GM12878 (cell line): ENCODE measurements at regions not wholly inside any gene's neighbourhood (a gene's known extent, or its start where the extent isn't known, plus 50 kb on each side); places are given as distances from the start of the nearest gene placed in this dataset.

ENCODE experiments used
- ATAC-seq: fragments of 200-7000 bp; cut with Tn5 transposase; 3 replicates; pipeline ENCODE4 v1.9.1; 2020; ENCODE audit warnings: mild to moderate bottlenecking, moderate library complexity
- BruUV-seq: library from RNA; stranded (reverse); fragments of 400-500 nt; replicated peaks from 2 replicates; lab custom pipeline; 2021; lab: Mats Ljungman, UMichigan
- CTCF ChIA-PET: fragments of 300-600 bp; sonication (Branson Sonifier 250); formaldehyde crosslinking; extraction: SDS; loops from one replicate; lab custom pipeline; 2021; ENCODE audit warnings: inconsistent platforms; lab: Yijun Ruan, JAX
- POLR2A ChIA-PET: fragments of 350-600 bp; formaldehyde crosslinking; extraction: SDS; loops from one replicate; lab custom pipeline; 2021; ENCODE audit warnings: inconsistent platforms; lab: Charles Lee
- RAD21 ChIA-PET: fragments of 300-600 bp; sonication (Branson Sonifier 250); formaldehyde crosslinking; loops from one replicate; lab custom pipeline; 2023; ENCODE audit warnings: antibody characterized with exemption; ENCODE audit not compliant: unreplicated experiment; lab: Charles Lee
- SMC1A ChIA-PET: fragments of 300-600 bp; sonication (Branson Sonifier 250); formaldehyde crosslinking; loops from one replicate; lab custom pipeline; 2023; ENCODE audit not compliant: unreplicated experiment, uncharacterized antibody; lab: Charles Lee
- DNase-seq: peaks from one replicate; pipeline ENCODE4 v3.0.0-alpha.2; 2011; ENCODE audit warnings: low read depth, low spot score
- FAIRE-seq: peaks from 3 replicates; lab custom pipeline; 2011; peaks lifted over from hg19 to GRCh38; lab: Jason Lieb, UNC
- H2AFZ ChIP-seq: 2 replicates; pipeline ENCODE4 v1.6.0; 2011; ENCODE audit warnings: low read depth, low read length, control low read depth; ENCODE audit not compliant: control insufficient read depth
- H3K27ac ChIP-seq: 2 replicates; pipeline ENCODE4 v1.5.1; 2011; ENCODE audit warnings: control low read depth; ENCODE audit not compliant: control insufficient read depth, insufficient read depth
- H3K27me3 ChIP-seq, 2 experiments: replicated peaks in 1 of 2; 2 replicates each; pipeline versions ENCODE4 v1.6.0 to v1.6.1; 2011; ENCODE audit warnings: low read length in 1 of 2; ENCODE audit not compliant: control insufficient read depth in 2 of 2, insufficient read depth in 2 of 2
- H3K36me3 ChIP-seq, 2 experiments: 2 replicates each; pipeline ENCODE4 v1.5.1; 2011; ENCODE audit warnings: low read length in 1 of 2; ENCODE audit not compliant: control insufficient read depth in 2 of 2, insufficient read depth in 2 of 2
- H3K4me1 ChIP-seq: 2 replicates; pipeline ENCODE4 v1.6.1; 2011; ENCODE audit warnings: mild to moderate bottlenecking, low read length, moderate library complexity, mixed read lengths; ENCODE audit not compliant: control insufficient read depth, insufficient read depth
- H3K4me2 ChIP-seq: 2 replicates; pipeline ENCODE4 v1.6.0; 2011; ENCODE audit warnings: control low read depth; ENCODE audit not compliant: control insufficient read depth, insufficient read depth
- H3K4me3 ChIP-seq: fragments of 200-600 bp; sonication (generic); 2 replicates; pipeline ENCODE4 v1.5.1; 2016
- H3K79me2 ChIP-seq: 2 replicates; pipeline ENCODE4 v1.6.0; 2011; ENCODE audit warnings: low read length; ENCODE audit not compliant: control insufficient read depth, insufficient read depth
- H3K9ac ChIP-seq: 2 replicates; pipeline ENCODE4 v1.8.0; 2011; ENCODE audit warnings: low read length, control low read depth, mixed read lengths; ENCODE audit not compliant: control insufficient read depth, insufficient read depth
- H3K9me3 ChIP-seq: replicated peaks from 3 replicates; pipeline ENCODE4 v1.5.1; 2011; ENCODE audit warnings: mild to moderate bottlenecking, low read length; ENCODE audit not compliant: control insufficient read depth, insufficient read depth
- H4K20me1 ChIP-seq: 2 replicates; pipeline ENCODE4 v1.6.0; 2011; ENCODE audit not compliant: control insufficient read depth, insufficient read depth
- BACH1 ChIP-seq: fragments of 450-650 bp; IDR thresholded peaks from 2 replicates; pipeline ENCODE4 v1.6.1; 2017; ENCODE audit warnings: mild to moderate bottlenecking, borderline replicate concordance
- BCL11A ChIP-seq: IDR thresholded peaks from 2 replicates; pipeline ENCODE4 v1.6.1; 2011; ENCODE audit warnings: low read depth, low read length
- CEBPB ChIP-seq, 2 experiments: fragments of 150-350 bp in 1 of 2; IDR thresholded peaks; 2 replicates each; pipeline ENCODE4 v1.6.1; 2012 to 2014; ENCODE audit warnings: low read depth in 2 of 2, low read length in 2 of 2, borderline replicate concordance in 1 of 2, inconsistent platforms in 1 of 2
- HCFC1 ChIP-seq: fragments of 150-350 bp; IDR thresholded peaks from 2 replicates; pipeline ENCODE4 v1.6.1; 2014; ENCODE audit warnings: low read length
- KDM1A ChIP-seq: fragments of 200-600 bp; sonication (generic); IDR thresholded peaks from 2 replicates; pipeline ENCODE4 v1.6.1; 2016; ENCODE audit warnings: borderline replicate concordance
- MTA3 ChIP-seq: IDR thresholded peaks from 2 replicates; pipeline ENCODE4 v1.6.1; 2012; ENCODE audit warnings: low read length, inconsistent platforms, borderline replicate concordance
- MXI1 ChIP-seq: fragments of 150-350 bp; IDR thresholded peaks from 2 replicates; pipeline ENCODE4 v1.6.1; 2011; ENCODE audit warnings: low read depth, mild to moderate bottlenecking, inconsistent platforms, low read length, improper control_type of control experiment
- MYB ChIP-seq: fragments of 150-350 bp; IDR thresholded peaks from 2 replicates; pipeline ENCODE4 v1.6.1; 2014; ENCODE audit warnings: mild to moderate bottlenecking, low read depth, low read length, borderline replicate concordance
- NBN ChIP-seq: fragments of 450-650 bp; IDR thresholded peaks from 2 replicates; pipeline ENCODE4 v1.6.1; 2016
- NFYB ChIP-seq: IDR thresholded peaks from 2 replicates; pipeline ENCODE4 v1.6.1; 2011; ENCODE audit warnings: low read depth, mild to moderate bottlenecking, low read length, improper control_type of control experiment, moderate library complexity; ENCODE audit not compliant: insufficient read depth
- PAX5 ChIP-seq: IDR thresholded peaks from 2 replicates; pipeline ENCODE4 v1.6.1; 2011; ENCODE audit warnings: low read depth, low read length, borderline replicate concordance
- POLR2AphosphoS5 ChIP-seq: IDR thresholded peaks from 2 replicates; pipeline ENCODE4 v1.6.1; 2011; ENCODE audit warnings: mild to moderate bottlenecking, low read length, inconsistent platforms
- SMAD5 ChIP-seq: IDR thresholded peaks from 2 replicates; pipeline ENCODE4 v1.6.1; 2016; ENCODE audit warnings: antibody characterized with exemption, low read depth
- STAT3 ChIP-seq: IDR thresholded peaks from 2 replicates; pipeline ENCODE4 v1.6.1; 2011; ENCODE audit warnings: low read depth, low read length, improper control_type of control experiment
- SUZ12 ChIP-seq: fragments of 200-600 bp; sonication (generic); IDR thresholded peaks from one replicate; pipeline ENCODE4 v1.6.1; 2018; ENCODE audit warnings: antibody characterized with exemption, mild to moderate bottlenecking; ENCODE audit not compliant: unreplicated experiment
- USF2 ChIP-seq: IDR thresholded peaks from 2 replicates; pipeline ENCODE4 v1.6.1; 2011; ENCODE audit warnings: low read depth, low read length, improper control_type of control experiment, borderline replicate concordance
- YBX1 ChIP-seq: fragments of 450-650 bp; IDR thresholded peaks from 2 replicates; pipeline ENCODE4 v1.6.1; 2016; ENCODE audit warnings: antibody characterized with exemption
- ZNF24 ChIP-seq: fragments of 450-650 bp; IDR thresholded peaks from 2 replicates; pipeline ENCODE4 v1.6.1; 2017; ENCODE audit warnings: antibody characterized with exemption, mild to moderate bottlenecking
- ZSCAN29 ChIP-seq: fragments of 450-650 bp; IDR thresholded peaks from 2 replicates; pipeline ENCODE4 v1.6.1; 2017; ENCODE audit warnings: mild to moderate bottlenecking, moderate library complexity
- WGBS: methylation state at CpG from one replicate; pipeline ENCODE4 v1.1.6; 2016; ENCODE audit warnings: low lambda C conversion rate; ENCODE audit not compliant: insufficient replicate concordance, insufficient coverage; ENCODE audit errors: missing lambda C conversion rate; 5-methylcytosine and 5-hydroxymethylcytosine counted together
- in situ Hi-C: fragments of 300-500 bp; cut with MboI; formaldehyde crosslinking; loops from 9 replicates; pipeline ENCODE4 v1.14.3; 2018; ENCODE audit warnings: mixed read lengths
- intact Hi-C: fragments of 100-400 bp; cut with micrococcal nuclease; formaldehyde crosslinking; loops from one replicate; pipeline ENCODE4 v1.14.2; 2022; ENCODE audit not compliant: unreplicated experiment
- TF ChIP-seq, protein P1 (sequence below): IDR thresholded peaks from 2 replicates; pipeline ENCODE4 v1.6.1; 2011; ENCODE audit warnings: borderline replicate concordance, low read depth, mild to moderate bottlenecking, moderate library complexity, mixed read lengths, low read length; ENCODE audit not compliant: insufficient read depth; ENCODE audit errors: extremely low read length
- TF ChIP-seq, protein P2 (sequence below): fragments of 450-650 bp; IDR thresholded peaks from 2 replicates; pipeline ENCODE4 v1.6.1; 2017; ENCODE audit warnings: mild to moderate bottlenecking, moderate library complexity

- no peak; the same call in 2 of the 3 replicates for ATAC-seq
- CTCF ChIA-PET, result interaction anchor here (1.1 to 11.3 kb wide), 7 partner anchors 9 to 156 kb away, joined by 3 to 97 read pairs (median 5); no protein-coding TSS in a partner anchor
- TF ChIP-seq NBN, result peak; percentile 35; the same call in 1 of the 2 replicates
- no peak for TF ChIP-seq USF2
- no peak for TF ChIP-seq NFYB
- TF ChIP-seq SMAD5, result no peak
- TF ChIP-seq ZSCAN29, result no peak
- TF ChIP-seq POLR2AphosphoS5, result no peak
- no peak for TF ChIP-seq KDM1A
- TF ChIP-seq MYB, result no peak
- no peak for TF ChIP-seq CEBPB (IDR thresholded peaks at IDR 0.05; ENCODE audit: borderline replicate concordance in 1 of 2, low read depth in 2 of 2, low read length in 2 of 2)
- TF ChIP-seq ZNF24, result 0 out of 2 replicates have a peak, but pooled peaks have one; percentile 13
- TF ChIP-seq STAT3, result no peak
- no peak for TF ChIP-seq PAX5
- TF ChIP-seq HCFC1, result no peak
- TF ChIP-seq, protein P1, sequence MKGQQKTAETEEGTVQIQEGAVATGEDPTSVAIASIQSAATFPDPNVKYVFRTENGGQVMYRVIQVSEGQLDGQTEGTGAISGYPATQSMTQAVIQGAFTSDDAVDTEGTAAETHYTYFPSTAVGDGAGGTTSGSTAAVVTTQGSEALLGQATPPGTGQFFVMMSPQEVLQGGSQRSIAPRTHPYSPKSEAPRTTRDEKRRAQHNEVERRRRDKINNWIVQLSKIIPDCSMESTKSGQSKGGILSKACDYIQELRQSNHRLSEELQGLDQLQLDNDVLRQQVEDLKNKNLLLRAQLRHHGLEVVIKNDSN, result no peak
- TF ChIP-seq, protein P2, sequence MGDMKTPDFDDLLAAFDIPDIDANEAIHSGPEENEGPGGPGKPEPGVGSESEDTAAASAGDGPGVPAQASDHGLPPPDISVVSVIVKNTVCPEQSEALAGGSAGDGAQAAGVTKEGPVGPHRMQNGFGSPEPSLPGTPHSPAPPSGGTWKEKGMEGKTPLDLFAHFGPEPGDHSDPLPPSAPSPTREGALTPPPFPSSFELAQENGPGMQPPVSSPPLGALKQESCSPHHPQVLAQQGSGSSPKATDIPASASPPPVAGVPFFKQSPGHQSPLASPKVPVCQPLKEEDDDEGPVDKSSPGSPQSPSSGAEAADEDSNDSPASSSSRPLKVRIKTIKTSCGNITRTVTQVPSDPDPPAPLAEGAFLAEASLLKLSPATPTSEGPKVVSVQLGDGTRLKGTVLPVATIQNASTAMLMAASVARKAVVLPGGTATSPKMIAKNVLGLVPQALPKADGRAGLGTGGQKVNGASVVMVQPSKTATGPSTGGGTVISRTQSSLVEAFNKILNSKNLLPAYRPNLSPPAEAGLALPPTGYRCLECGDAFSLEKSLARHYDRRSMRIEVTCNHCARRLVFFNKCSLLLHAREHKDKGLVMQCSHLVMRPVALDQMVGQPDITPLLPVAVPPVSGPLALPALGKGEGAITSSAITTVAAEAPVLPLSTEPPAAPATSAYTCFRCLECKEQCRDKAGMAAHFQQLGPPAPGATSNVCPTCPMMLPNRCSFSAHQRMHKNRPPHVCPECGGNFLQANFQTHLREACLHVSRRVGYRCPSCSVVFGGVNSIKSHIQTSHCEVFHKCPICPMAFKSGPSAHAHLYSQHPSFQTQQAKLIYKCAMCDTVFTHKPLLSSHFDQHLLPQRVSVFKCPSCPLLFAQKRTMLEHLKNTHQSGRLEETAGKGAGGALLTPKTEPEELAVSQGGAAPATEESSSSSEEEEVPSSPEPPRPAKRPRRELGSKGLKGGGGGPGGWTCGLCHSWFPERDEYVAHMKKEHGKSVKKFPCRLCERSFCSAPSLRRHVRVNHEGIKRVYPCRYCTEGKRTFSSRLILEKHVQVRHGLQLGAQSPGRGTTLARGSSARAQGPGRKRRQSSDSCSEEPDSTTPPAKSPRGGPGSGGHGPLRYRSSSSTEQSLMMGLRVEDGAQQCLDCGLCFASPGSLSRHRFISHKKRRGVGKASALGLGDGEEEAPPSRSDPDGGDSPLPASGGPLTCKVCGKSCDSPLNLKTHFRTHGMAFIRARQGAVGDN, result peak; percentile 37; the same call in 1 of the 2 replicates
- TF ChIP-seq MTA3, result no peak
- TF ChIP-seq SUZ12, result no peak
- TF ChIP-seq MXI1, result no peak
- TF ChIP-seq BCL11A, result no peak
- no peak for TF ChIP-seq BACH1
- no peak for TF ChIP-seq YBX1
Measured at GRCh38 chr5:68443091-68443490, 227.5 kb downstream of the PIK3R1 start.

More at GRCh38 chr5:68443091-68443490, 227.5 kb downstream of the PIK3R1 start:
- no peak for DNase-seq
- no peak for FAIRE-seq
- Histone ChIP-seq H3K9ac (no peak overlapping the region), H3K27me3 (no peaks in the 10 kb centered on the region), H3K4me1 (peaks cover 29% of the 10 kb centered on the region), H3K79me2 (no peaks in the 10 kb centered on the region), H3K4me2 (no peak overlapping the region), H3K4me3 (no peak overlapping the region), H4K20me1 (no peaks in the 10 kb centered on the region), H3K9me3 (no peaks in the 10 kb centered on the region; the same call in 1 of the 3 replicates), H3K36me3 (no peaks in the 10 kb centered on the region), H3K27ac (peak overlapping the region; percentile 19; the same call in 1 of the 2 replicates), H2AFZ (no peak overlapping the region)
- SMC1A ChIA-PET, result interaction anchor here (0.6 to 13.1 kb wide), 10 partner anchors 8 to 305 kb away, joined by 3 to 266 read pairs (median 6); no protein-coding TSS in a partner anchor
- POLR2A ChIA-PET, result interaction anchor here (0.8 kb wide), 1 partner anchor 9 kb away, joined by 3 read pairs; no protein-coding TSS in a partner anchor
- intact Hi-C loops (no loop called here), in situ Hi-C loops (no loop called here)
- RAD21 ChIA-PET, result interaction anchor here (0.9 to 14.5 kb wide), 10 partner anchors 10 to 156 kb away, joined by 3 to 190 read pairs (median 9); no protein-coding TSS in a partner anchor
- no TSS peak for BruUV-seq
- WGBS, result 69% methylated on average over 4 of the region's 4 CpGs
